GM21717 (cell line): ENCODE measurements at regions not wholly inside any gene's neighbourhood (a gene's known extent, or its start where the extent isn't known, plus 50 kb on each side); places are given as distances from the start of the nearest gene placed in this dataset.
"Not testable (repeated sequence)": the region's sequence is repeated elsewhere in the genome, so short reads cannot be mapped to it uniquely, and the experiment has no call there.

Experiments
- ATAC-seq: cut with Tn5 transposase; IDR thresholded peaks from one replicate; pipeline ENCODE4 v1.9.1; 2021; ENCODE audit warnings: mild to moderate bottlenecking, moderate library complexity; ENCODE audit not compliant: unreplicated experiment

- not testable (repeated sequence) for ATAC-seq
Observed at GRCh38 chrX:95549552-95549951, 1135.1 kb upstream of the DIAPH2 start.

GRCh38 chrX:95585321-95585720 is 1099.3 kb upstream of the DIAPH2 start:
- ATAC-seq: no peak

- ATAC-seq: no peak
Observed at GRCh38 chrX:95612350-95612749, 1072.3 kb upstream of the DIAPH2 start.

- no peak for ATAC-seq
Observed at GRCh38 chrX:95622200-95622599, 1062.4 kb upstream of the DIAPH2 start.

GRCh38 chrX:95626748-95627147 is 1057.9 kb upstream of the DIAPH2 start:
- ATAC-seq: no peak

GRCh38 chrX:95628796-95629195 is 1055.8 kb upstream of the DIAPH2 start:
- no peak for ATAC-seq

GRCh38 chrX:95629737-95630136 is 1054.9 kb upstream of the DIAPH2 start:
- ATAC-seq: no peak

GRCh38 chrX:95640226-95640625 is 1044.4 kb upstream of the DIAPH2 start:
- ATAC-seq: no peak

GRCh38 chrX:95645738-95646137 is 1038.9 kb upstream of the DIAPH2 start:
- ATAC-seq: no peak

GRCh38 chrX:95662200-95662599 is 1022.4 kb upstream of the DIAPH2 start:
- no peak for ATAC-seq

- no peak for ATAC-seq
Observed at GRCh38 chrX:95666056-95666455, 1018.6 kb upstream of the DIAPH2 start.

GRCh38 chrX:95675011-95675410 is 1009.6 kb upstream of the DIAPH2 start:
- ATAC-seq: no peak

- ATAC-seq: no peak
Observed at GRCh38 chrX:95675794-95676193, 1008.8 kb upstream of the DIAPH2 start.

- ATAC-seq: no peak
Observed at GRCh38 chrX:95678679-95679078, 1006.0 kb upstream of the DIAPH2 start.

- no peak for ATAC-seq
Observed at GRCh38 chrX:95693365-95693764, 991.3 kb upstream of the DIAPH2 start.

- no peak for ATAC-seq
Observed at GRCh38 chrX:95703696-95704095, 980.9 kb upstream of the DIAPH2 start.

GRCh38 chrX:95716841-95717240 is 967.8 kb upstream of the DIAPH2 start:
- ATAC-seq: no peak

- ATAC-seq: no peak
Observed at GRCh38 chrX:95718746-95719145, 965.9 kb upstream of the DIAPH2 start.

- no peak for ATAC-seq
Observed at GRCh38 chrX:95721011-95721410, 963.6 kb upstream of the DIAPH2 start.

GRCh38 chrX:95728446-95728845 is 956.2 kb upstream of the DIAPH2 start:
- ATAC-seq: no peak

- no peak for ATAC-seq
Observed at GRCh38 chrX:95729401-95729800, 955.2 kb upstream of the DIAPH2 start.

GRCh38 chrX:95733426-95733825 is 951.2 kb upstream of the DIAPH2 start:
- no peak for ATAC-seq

- no peak for ATAC-seq
Observed at GRCh38 chrX:95754411-95754810, 930.2 kb upstream of the DIAPH2 start.

GRCh38 chrX:95760356-95760755 is 924.3 kb upstream of the DIAPH2 start:
- ATAC-seq: no peak
